AG09319 (cell line): ENCODE measurements at regions not wholly inside any gene's neighbourhood (a gene's known extent, or its start where the extent isn't known, plus 50 kb on each side); places are given as distances from the start of the nearest gene placed in this dataset.

Experiments used
- DNase-seq: peaks from one replicate; pipeline ENCODE4 v3.0.0-alpha.2; 2010; ENCODE audit warnings: low read depth; ENCODE audit errors: extremely low read depth
- CTCF ChIP-seq: IDR thresholded peaks from 2 replicates; pipeline ENCODE4 v1.5.1; 2011; ENCODE audit warnings: low read depth, mild to moderate bottlenecking, inconsistent platforms, low read length, moderate library complexity

GRCh38 chr2:120859814-120860578 is 124.3 kb downstream of the GLI2 start:
- DNase-seq: no peak
- no peak for TF ChIP-seq CTCF

- DNase-seq: no peak
- no peak for TF ChIP-seq CTCF
Observed at GRCh38 chr2:120860579-120860922, 124.9 kb downstream of the GLI2 start.

- no peak for TF ChIP-seq CTCF
- DNase-seq: no peak
Observed at GRCh38 chr2:120861191-120861575, 125.5 kb downstream of the GLI2 start.

GRCh38 chr2:120861576-120862191 is 126.0 kb downstream of the GLI2 start:
- no peak for TF ChIP-seq CTCF

GRCh38 chr2:120862201-120863060 is 126.8 kb downstream of the GLI2 start:
- no peak for DNase-seq
- no peak for TF ChIP-seq CTCF

More at GRCh38 chr2:120861576-120862191, 126.0 kb downstream of the GLI2 start:
- DNase-seq: no peak

- TF ChIP-seq CTCF: no peak
- no peak for DNase-seq
Observed at GRCh38 chr2:120863146-120863545, 127.5 kb downstream of the GLI2 start.
